GM19397 (cell line): ENCODE measurements at regions not wholly inside any gene's neighbourhood (a gene's known extent, or its start where the extent isn't known, plus 50 kb on each side); places are given as distances from the start of the nearest gene placed in this dataset.
"Not testable (repeated sequence)": the region's sequence is repeated elsewhere in the genome, so short reads cannot be mapped to it uniquely, and the experiment has no call there.

Experiments used
- ATAC-seq: cut with Tn5 transposase; IDR thresholded peaks from one replicate; pipeline ENCODE4 v1.9.1; 2021; ENCODE audit warnings: mild to moderate bottlenecking, moderate library complexity; ENCODE audit not compliant: unreplicated experiment

DNA sequence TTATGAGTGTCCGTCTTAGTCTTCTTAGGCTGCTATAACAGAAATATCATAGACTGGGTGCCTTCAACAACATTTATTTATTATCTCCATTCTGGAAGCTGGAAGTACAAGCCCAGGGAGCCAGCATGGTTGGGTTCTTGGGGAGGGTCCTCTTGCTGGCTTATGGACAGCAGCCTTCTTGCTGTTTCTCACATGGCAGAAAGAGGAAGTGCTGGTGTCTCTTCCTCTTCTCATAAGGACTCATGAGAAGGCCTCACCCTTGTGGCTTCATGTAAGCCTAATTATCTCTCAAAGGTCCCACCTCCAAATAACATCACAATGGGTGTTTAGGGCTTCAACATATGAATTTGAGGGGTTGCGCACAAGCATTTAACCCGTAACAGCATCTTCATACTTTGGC lies 207.0 kb upstream of the COX10 start:
- no peak for ATAC-seq

DNA sequence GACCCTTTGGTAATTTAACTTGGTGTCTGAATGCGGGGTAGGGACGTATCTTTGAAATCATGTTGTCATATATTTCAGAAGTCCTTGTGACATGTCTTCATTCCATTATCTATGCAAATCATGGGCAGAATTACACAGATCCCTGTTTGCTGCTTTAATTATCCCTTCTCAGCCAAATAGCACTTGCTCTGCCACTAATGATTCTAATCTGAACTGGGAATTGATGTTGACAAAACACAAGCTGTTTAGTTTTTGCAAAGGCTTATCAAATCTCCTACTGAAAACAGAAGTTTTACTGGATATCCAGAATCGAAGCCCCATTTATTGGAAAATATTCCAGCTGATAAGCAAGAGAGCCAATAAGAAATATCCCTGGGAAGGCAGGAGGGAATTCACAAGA lies 205.9 kb upstream of the COX10 start:
- ATAC-seq: no peak

DNA sequence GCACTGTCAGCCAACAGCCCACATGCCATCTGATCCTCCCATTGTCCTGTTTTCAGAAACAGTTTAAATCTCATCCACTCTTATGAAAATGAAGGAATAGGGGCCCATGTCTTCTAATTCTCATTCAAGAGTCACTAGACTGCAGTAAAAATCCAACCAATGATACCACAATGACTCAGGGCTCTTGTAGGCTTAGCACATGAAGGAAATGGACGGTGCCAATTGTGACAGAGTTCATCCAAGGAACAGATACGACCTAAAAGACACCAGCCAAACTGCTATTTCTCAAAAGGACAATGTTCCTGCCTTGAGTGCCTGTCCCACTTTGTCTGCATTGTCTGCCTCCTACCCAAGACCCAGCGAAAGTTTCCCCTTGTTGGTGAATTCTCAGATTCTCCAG lies 204.8 kb upstream of the COX10 start:
- ATAC-seq: no peak

DNA sequence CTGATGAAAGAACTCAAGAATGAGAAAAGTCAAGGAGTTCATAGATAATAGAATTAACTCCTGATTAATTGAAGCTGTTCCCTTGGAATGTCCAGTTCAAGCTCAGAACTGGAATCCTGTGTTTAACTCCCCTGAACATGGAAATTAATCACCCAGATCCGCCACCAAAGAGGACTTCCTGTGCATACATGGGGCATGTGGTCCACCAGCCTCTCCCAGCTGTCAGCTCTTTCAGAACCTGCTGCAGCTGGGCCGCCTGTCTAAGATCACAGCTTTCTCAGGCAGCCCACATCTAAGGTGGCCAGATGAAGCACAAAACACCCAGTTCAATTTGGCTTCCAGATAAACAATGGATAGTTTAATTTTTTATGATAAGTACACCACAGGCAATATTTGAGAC lies 203.7 kb upstream of the COX10 start:
- no peak for ATAC-seq

DNA sequence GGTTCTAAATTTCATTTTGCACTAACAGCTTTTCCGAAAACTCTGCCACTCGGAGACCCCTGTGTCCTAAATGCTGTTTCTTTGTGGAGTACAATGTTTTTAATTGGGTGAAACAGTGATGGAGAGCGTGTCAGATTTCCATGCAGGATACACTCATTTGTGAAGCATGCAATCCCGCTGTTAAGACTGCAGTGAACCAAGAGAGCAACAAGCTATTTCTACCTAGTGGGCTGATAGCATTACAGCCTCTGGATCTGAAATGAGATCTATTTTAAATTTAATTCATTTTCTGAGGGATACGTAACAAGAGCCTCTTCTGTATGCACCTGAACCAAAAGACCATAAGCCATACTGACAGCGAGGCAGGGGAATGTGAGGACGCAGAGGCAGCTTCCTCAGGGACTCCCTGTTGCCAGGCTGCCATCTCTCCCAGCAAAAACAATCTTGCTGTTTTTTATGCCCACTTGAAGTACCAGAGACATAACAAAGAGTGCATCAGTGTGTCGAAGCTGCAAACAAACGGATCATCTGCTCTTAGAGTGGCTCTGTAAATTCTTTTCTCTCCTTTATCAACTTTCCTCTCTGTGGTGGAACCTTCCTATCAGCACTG lies 199.9 kb upstream of the COX10 start:
- no peak for ATAC-seq

DNA sequence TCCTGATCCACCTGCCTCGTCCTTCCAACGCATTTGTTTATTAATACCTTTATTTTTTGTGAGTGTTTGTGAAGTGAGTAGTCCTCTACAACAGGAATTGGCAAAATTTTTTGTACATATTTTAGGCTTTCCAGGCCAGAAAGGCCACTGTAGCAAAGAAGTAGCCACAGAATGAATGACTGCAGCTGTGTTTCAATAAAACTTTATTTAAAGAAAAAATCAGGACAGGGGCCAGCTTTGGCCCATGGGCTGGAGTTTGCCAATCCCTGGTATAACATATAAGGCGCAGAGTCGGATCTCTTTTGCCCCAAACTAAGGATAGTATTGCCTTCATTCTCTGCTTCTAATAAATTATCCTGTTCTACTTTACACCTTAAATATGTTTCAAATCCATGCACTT lies 198.0 kb upstream of the COX10 start:
- ATAC-seq: no peak

DNA sequence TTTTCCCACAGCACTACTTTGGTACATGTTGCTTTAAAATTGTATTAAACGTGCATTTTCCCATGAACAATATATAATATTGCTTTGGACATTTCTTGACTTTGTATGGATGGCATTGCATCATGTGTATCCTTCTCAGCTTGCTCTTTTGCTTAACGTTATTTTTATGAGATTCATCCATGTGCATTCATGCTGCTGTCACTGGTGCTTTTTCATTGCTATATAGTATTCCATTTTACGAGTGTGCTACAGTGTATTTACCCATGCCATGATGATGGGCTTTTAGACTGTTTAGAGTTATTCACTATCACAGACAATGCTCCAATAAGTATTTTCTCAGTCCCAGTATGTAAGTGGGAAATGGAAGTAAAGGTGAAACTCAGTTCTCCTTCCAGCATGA lies 195.2 kb upstream of the COX10 start:
- ATAC-seq: no peak

DNA sequence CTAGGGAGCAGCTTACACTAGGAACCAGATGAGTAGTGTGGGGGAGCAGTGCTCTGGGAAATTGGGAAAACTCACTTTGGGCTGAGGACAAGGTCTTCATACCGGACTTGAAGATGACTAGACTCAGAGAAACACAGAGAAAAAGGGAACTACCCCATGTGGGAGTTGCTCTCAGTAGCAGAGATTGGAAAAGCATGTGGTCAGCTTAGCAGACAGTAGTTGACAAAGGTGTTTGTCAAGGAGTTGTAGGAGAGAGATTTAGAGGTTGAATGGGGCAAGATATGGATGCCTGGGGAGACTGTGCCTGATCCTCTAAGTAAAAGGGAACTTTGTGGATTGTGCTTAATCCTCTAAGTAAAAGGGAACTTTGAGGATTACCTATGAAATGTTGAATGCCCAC lies 194.5 kb upstream of the COX10 start:
- ATAC-seq: no peak

DNA sequence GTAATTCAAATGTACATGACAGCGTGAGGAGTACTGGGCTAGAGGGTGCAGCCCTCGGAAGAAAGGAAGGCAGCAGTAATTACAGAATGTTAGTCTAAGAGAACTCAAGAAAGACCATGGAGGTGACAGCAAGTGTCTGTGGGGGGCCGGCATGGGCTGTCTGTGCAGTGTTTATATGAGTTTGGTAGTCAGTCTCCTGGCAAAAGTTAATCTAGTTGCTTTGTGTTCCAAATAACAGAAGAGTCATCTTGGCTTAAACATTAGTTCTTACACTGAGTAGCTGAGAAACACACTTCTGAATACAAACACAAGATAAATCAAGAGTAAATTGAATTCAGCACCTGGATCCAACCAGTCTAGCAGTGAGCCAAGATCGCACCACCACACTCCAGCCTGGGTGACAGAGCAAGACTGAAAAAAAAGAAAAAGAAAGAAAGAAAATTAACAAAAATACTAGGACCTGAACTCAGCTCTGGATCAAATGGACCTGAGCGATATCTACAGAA lies 189.3 kb upstream of the COX10 start:
- ATAC-seq: no peak

DNA sequence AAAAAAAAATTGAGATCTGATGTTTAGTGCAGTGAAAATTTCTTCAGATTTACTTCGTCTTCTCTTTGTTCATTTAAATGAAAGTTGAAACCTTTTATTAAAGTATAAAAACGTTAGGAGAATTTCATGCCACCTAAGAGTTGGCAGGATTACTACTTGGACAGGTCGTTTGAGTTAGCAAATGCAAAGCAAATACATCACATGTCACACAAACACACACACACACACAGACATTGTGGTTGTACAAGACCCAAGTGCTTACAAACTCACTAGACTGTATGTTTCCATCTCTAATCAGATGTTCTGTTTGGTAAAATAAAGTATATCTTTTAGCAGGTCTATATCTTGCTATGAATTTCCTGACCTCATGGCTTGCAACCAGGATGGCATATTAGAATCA lies 185.6 kb upstream of the COX10 start:
- ATAC-seq: no peak

DNA sequence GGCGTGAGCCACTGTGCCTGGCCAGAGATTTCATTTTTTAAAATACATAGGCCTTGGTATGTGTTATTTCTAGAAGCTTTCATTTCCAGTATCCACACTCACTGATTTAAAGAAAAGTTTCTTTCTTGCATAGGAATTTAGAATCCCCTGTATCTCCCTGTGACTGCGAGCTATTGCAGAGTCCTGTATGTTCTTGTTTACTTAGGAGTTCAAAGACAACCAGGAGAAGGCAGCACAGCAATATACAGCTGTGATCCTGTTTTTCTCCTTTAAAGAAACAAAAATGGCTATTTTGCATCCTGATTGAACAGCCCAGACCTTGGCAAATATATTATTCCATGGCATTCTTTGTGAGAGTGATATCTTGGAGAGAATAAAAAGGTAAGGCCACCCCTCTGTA lies 185.0 kb upstream of the COX10 start:
- ATAC-seq: no peak

DNA sequence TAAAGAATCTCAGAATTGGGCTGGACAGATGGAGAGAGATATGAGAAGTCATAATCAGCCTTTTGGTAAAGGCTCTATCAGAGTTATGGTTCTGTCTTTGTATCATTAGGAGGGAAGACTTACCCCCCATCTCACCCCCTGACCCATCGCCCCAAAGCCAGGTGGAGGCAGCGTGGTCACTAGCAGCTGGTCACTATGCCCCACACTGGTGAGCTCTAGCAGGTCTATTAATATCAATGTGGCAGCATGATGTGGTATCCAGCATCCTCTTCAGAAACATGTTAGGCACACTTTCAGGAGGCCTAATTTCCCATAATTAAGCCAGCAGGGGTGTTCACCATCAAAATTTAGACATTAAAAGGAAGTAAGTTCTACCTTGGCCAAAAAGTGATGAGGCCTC lies 183.8 kb upstream of the COX10 start:
- ATAC-seq: no peak

DNA sequence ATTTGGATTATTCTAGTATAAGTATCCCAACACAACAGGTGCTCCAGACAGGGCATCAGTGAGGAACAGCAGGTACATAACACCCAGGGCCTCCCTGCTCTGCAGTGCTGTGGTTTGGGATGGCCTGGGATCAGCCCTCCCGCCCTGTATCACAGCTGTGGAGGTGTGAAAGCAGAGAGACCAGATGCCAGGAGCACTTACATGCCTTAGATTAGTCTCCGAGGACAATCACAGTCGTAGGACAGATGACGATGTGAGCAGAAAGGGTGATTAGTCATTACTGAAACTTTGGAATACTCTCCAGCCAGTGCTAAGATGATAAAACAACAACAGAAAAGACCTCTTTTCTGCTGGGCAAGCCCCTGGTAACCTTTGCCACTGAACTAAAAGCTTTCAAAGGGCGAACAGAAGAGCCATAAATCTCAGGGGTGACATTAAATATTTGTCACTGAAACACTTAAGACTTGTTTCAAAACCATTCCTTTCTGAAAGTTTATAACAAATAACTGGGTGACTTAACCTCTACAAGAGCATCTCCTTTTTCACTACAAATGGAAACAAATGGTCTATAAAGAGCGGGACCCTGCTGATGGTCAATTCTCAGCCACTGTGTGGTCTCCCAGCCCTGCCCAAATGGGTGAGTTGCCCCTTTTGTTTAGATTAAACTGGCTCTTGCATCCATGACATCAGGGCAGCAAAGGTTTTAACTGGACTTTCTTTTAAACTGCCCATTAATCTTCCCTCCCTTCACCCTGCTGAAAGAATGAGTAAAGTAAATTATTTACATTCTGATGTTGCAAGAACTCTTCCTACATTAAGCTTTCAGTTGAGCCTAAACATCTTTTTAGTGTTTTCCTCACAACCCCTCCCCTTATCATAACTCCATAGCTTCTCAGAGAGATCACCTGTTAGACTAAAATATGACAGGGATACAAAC lies 183.1 kb upstream of the COX10 start:
- ATAC-seq: no peak

DNA sequence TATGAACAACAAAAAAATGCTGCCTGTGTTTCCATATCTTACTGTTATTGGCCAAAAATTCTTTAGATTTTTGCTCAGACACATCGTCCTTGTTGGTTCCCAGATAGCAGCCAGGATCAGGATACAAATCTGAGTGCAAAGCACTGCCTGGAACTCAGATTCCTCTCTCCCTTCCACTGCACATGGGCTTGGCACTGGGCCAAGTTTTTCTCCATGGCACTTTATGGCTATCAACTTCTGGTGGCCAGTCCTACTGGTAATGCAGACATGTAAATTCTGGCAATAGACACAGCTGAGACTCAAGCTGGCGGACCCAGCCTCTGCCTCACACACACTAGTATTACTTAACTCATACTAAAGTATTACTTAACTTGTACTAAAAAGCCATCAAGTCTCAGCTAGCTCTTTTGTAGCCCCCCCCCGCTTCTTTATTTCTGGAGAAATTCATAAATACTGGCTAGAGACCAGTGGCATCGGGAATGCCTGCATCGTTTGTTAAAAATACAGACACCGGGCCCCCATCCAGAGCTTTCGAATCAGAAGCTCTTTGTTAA lies 181.2 kb upstream of the COX10 start:
- no peak for ATAC-seq

DNA sequence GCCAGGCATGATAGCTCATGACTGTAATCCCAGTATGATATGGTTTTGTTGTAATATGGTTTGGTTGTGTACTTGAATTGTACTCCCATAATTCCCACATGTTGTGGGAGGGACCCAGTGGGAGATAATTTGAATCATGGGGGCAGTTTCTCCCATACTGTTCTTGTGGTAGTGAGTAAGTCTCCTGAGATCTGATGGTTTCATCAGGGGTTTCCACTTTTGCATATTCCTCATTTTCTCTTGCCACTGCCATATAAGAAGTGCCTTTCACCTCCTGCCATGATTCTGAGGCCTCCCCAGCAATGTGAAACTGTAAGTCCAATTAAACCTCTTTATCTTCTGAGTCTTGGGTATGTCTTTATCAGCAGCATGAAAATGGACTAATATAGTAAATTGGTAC lies 160.3 kb upstream of the COX10 start:
- ATAC-seq: not testable (repeated sequence)

DNA sequence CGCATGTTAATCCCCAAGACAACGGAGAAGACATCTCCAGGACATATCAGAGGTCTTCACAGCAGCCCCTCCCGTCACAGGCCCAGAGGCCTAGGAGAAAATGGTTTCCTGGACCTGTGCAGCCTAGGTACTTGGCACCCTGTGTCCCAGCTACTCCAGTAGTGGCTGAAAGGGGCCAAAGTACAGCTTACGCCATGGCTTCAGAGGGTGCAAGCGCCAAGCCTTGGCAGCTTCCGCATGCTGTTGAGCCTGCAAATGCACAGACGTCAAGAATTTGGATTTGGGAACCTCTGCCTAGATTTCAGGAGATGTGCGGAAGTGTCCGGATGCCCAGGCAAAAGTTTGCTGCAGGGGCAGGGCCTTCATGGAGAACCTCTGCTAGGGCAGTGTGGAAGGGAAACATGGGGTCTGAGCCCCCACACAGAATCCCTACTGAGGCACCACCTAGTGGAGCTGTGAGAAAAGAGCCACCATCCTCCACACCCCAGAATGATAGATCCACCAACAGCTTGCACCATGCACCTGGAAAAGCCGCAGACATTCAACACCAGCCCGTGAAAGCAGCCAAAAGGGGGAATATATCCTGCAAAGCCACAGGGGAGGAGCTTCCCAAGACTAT lies 159.3 kb upstream of the COX10 start:
- no peak for ATAC-seq

DNA sequence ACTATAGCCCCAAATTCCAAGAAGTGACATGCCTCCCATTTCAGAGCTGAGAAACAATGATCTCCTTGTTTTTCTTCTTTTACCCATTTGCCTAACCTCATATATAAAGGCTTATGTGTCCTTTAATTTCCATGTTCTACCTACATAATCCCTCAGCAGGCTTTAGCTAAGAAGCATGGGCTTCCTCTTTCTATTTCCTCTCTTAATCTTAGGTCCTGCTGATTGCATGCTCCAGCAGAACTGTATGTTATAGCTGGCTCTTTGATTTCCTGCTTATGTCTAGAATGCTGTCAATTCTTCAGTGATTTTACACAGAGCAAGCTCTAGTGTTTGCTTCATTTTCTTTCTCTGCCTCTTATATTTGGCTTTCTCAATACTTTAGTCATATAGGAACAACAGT lies 151.7 kb upstream of the COX10 start:
- no peak for ATAC-seq

DNA sequence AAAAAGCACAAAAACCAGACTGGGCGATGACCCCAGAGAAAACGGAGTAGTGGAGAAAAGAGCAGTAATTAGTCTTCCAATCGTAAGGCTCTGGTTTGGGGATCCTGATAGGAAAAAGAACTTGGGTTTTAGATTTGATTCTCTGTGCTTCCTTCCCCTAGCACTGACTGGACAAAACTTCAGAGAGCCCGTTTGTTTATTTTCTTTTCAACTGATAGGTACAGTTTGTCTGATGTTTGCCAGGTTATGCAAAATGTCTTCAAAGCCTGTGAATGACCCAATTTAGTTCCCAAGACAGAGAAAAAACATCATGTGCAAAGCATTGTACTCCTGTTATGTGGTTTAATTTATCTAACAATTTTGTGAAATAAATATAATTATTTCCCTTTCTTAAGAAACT lies 151.1 kb upstream of the COX10 start:
- ATAC-seq: no peak

DNA sequence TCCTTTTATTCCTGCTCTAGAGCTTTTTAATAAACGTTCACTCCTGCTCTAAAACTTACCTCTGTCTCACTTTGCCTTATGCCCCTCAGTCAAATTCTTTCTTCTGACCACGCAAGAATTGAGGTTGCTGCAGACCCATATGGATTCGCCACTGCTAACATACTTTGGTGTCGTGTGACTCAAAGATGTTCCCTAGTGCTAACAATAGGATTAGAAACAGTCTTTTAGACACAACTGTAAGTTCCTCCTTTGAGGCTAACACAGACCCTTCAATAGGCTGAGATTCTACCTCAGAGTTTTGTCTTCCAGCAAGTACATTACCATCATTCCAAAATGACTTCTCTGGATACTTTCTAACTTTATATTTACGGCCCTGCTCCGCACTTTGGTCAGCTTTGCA lies 149.5 kb upstream of the COX10 start:
- no peak for ATAC-seq

DNA sequence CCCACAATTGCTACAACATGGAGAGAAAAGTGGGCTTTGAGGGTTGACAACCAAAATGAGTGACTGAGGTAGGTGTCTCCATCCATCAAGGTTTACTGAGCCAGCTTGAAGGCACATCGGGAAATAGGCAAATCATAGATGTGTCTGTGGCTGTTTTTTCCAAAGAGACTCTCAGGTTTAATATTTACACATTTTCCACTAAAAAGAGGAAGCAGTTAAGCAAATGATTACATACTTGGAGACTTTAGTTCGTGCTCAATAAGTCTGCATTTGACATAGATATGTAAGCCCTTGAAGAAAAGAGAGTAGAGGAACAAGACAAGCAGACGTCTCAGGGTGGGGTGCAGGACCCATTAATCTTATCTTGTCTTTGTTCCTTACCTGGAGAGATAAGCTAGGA lies 148.9 kb upstream of the COX10 start:
- no peak for ATAC-seq
